Body of pancreas (tissue), 4 donors: ENCODE measurements at regions not wholly inside any gene's neighbourhood (a gene's known extent, or its start where the extent isn't known, plus 50 kb on each side); places are given as distances from the start of the nearest gene placed in this dataset.

Source experiments
- CTCF ChIP-seq, 7 experiments: fragments of 450-650 bp in 4 of 7; fragments of 200-600 bp in 3 of 7; sonication (generic) in 3 of 7; IDR thresholded peaks; one replicate each; pipeline ENCODE4 v1.5.1; 2016 to 2019; ENCODE audit warnings: antibody characterized with exemption in 7 of 7
- POLR2A ChIP-seq, 3 donors: fragments of 450-650 bp; IDR thresholded peaks; one replicate each; pipeline ENCODE4 v1.6.1; 2016; ENCODE audit warnings: antibody characterized with exemption in 3 of 3, mild to moderate bottlenecking in 2 of 3

GRCh38 chr1:30478799-30479563, 244.4 kb downstream of the MATN1 start:
- TF ChIP-seq CTCF (IDR thresholded peaks at IDR 0.05) (no peak), POLR2A (IDR thresholded peaks at IDR 0.05) (no peak)
